H9 (cell line): ENCODE measurements at regions not wholly inside any gene's neighbourhood (a gene's known extent, or its start where the extent isn't known, plus 50 kb on each side); places are given as distances from the start of the nearest gene placed in this dataset.

ENCODE experiments used
- DNase-seq: peaks from one replicate; pipeline ENCODE4 v3.0.0-alpha.2; 2017
- H2AFZ ChIP-seq: one replicate; pipeline ENCODE4 v1.6.1; 2013; ENCODE audit warnings: mild to moderate bottlenecking, low read length, control low read depth, moderate library complexity
- H2AK5ac ChIP-seq: 2 replicates; pipeline ENCODE4 v1.6.1; 2013; ENCODE audit warnings: low read length, control low read depth, mixed read lengths; ENCODE audit not compliant: insufficient read length
- H2BK120ac ChIP-seq: one replicate; pipeline ENCODE4 v1.6.1; 2013; ENCODE audit warnings: low read depth, mild to moderate bottlenecking, low read length, control low read depth, inconsistent platforms; ENCODE audit not compliant: poor library complexity, severe bottlenecking
- H2BK12ac ChIP-seq: 2 replicates; pipeline ENCODE4 v1.6.1; 2013; ENCODE audit warnings: low read length, control low read depth, mixed read lengths, low read depth; ENCODE audit not compliant: insufficient read length
- H2BK15ac ChIP-seq: 2 replicates; pipeline ENCODE4 v1.6.1; 2013; ENCODE audit warnings: low read depth, low read length, control low read depth
- H2BK20ac ChIP-seq: one replicate; pipeline ENCODE4 v1.6.1; 2013; ENCODE audit warnings: low read depth, mild to moderate bottlenecking, low read length, control low read depth, inconsistent platforms; ENCODE audit not compliant: poor library complexity, severe bottlenecking
- H2BK5ac ChIP-seq: 2 replicates; pipeline ENCODE4 v1.6.1; 2013; ENCODE audit warnings: low read length, control low read depth, mixed read lengths; ENCODE audit not compliant: insufficient read length
- H3K14ac ChIP-seq: 2 replicates; pipeline ENCODE4 v1.6.1; 2013; ENCODE audit warnings: low read length, control low read depth; ENCODE audit not compliant: insufficient read depth
- H3K18ac ChIP-seq: 2 replicates; pipeline ENCODE4 v1.6.1; 2013; ENCODE audit warnings: low read depth, mild to moderate bottlenecking, mixed read lengths, low read length, control low read depth; ENCODE audit not compliant: insufficient read length
- H3K23ac ChIP-seq: 2 replicates; pipeline ENCODE4 v1.6.1; 2013; ENCODE audit warnings: low read length, control low read depth, mixed read lengths, low read depth; ENCODE audit not compliant: insufficient read length
- H3K23me2 ChIP-seq: 2 replicates; pipeline ENCODE4 v1.6.1; 2013; ENCODE audit warnings: low read depth, mild to moderate bottlenecking, mixed read lengths, low read length, control low read depth; ENCODE audit not compliant: insufficient read length, poor library complexity, severe bottlenecking
- H3K27ac ChIP-seq: 2 replicates; pipeline ENCODE4 v1.5.1; 2013; ENCODE audit warnings: low read length, control low read depth, mixed read lengths, low read depth; ENCODE audit not compliant: insufficient read length
- H3K27me3 ChIP-seq: 2 replicates; pipeline ENCODE4 v1.6.1; 2013; ENCODE audit warnings: low read length, control low read depth, inconsistent platforms; ENCODE audit not compliant: insufficient read depth
- H3K4ac ChIP-seq: 2 replicates; pipeline ENCODE4 v1.6.1; 2013; ENCODE audit warnings: low read depth, mild to moderate bottlenecking, control low read depth, inconsistent platforms, low read length, moderate library complexity
- H3K4me1 ChIP-seq: 2 replicates; pipeline ENCODE4 v1.6.1; 2013; ENCODE audit warnings: low read length, control low read depth, inconsistent platforms; ENCODE audit not compliant: insufficient read depth
- H3K4me2 ChIP-seq: 2 replicates; pipeline ENCODE4 v1.6.1; 2013; ENCODE audit warnings: low read length, control low read depth, mixed read lengths; ENCODE audit not compliant: insufficient read length, insufficient read depth
- H3K56ac ChIP-seq: 2 replicates; pipeline ENCODE4 v1.6.1; 2013; ENCODE audit warnings: low read depth, mild to moderate bottlenecking, mixed read lengths, low read length, control low read depth; ENCODE audit not compliant: insufficient read length
- H3K79me1 ChIP-seq: 2 replicates; pipeline ENCODE4 v1.6.1; 2013; ENCODE audit warnings: low read depth, mild to moderate bottlenecking, moderate library complexity, low read length, control low read depth, inconsistent platforms; ENCODE audit not compliant: insufficient read depth, poor library complexity, severe bottlenecking
- H3K79me2 ChIP-seq: 2 replicates; pipeline ENCODE4 v1.6.1; 2013; ENCODE audit warnings: low read length, control low read depth, inconsistent platforms; ENCODE audit not compliant: insufficient read depth
- H3K9ac ChIP-seq: 2 replicates; pipeline ENCODE4 v1.6.1; 2013; ENCODE audit warnings: low read length, control low read depth, mixed read lengths; ENCODE audit not compliant: insufficient read length; ENCODE audit errors: extremely low read depth
- H3K9me3 ChIP-seq: one replicate; pipeline ENCODE4 v1.6.1; 2013; ENCODE audit warnings: low read depth, low read length, inconsistent platforms; ENCODE audit not compliant: control insufficient read depth
- H3T11ph ChIP-seq: one replicate; pipeline ENCODE4 v1.6.1; 2013; ENCODE audit warnings: mild to moderate bottlenecking, low read length, control low read depth, inconsistent platforms
- H4K20me1 ChIP-seq: one replicate; pipeline ENCODE4 v1.6.1; 2013; ENCODE audit not compliant: control insufficient read depth, insufficient read length, insufficient read depth
- H4K5ac ChIP-seq: 2 replicates; pipeline ENCODE4 v1.6.1; 2013; ENCODE audit warnings: low read depth, mild to moderate bottlenecking, mixed read lengths, low read length, control low read depth; ENCODE audit not compliant: insufficient read length
- H4K8ac ChIP-seq: replicated peaks from 2 replicates; pipeline ENCODE4 v1.6.1; 2013; ENCODE audit warnings: low read length, control low read depth, mixed read lengths, low read depth; ENCODE audit not compliant: insufficient read length
- H4K91ac ChIP-seq: 2 replicates; pipeline ENCODE4 v1.6.1; 2013; ENCODE audit warnings: low read depth, mild to moderate bottlenecking, moderate library complexity, mixed read lengths, low read length, control low read depth; ENCODE audit not compliant: insufficient read length
- H3K27ac Mint-ChIP-seq, 3 experiments: 2 replicates in 2 of 3; 3 replicates in 1 of 3; pipeline ENCODE4 v1.8.0; 2020 to 2021; ENCODE audit warnings: mixed read lengths in 3 of 3, mild to moderate bottlenecking in 1 of 3, moderate library complexity in 1 of 3
- H3K27me3 Mint-ChIP-seq: 2 replicates; pipeline ENCODE4 v1.8.0; 2021; ENCODE audit warnings: low read depth, mild to moderate bottlenecking, moderate library complexity, mixed read lengths
- H3K36me3 Mint-ChIP-seq, 3 experiments: 2 replicates in 2 of 3; 3 replicates in 1 of 3; pipeline ENCODE4 v1.8.0; 2020 to 2021; ENCODE audit warnings: low read depth in 3 of 3, mixed read lengths in 3 of 3; ENCODE audit not compliant: insufficient read depth in 1 of 3
- H3K4me1 Mint-ChIP-seq, 2 experiments: 2 replicates each; pipeline ENCODE4 v1.8.0; 2020; ENCODE audit warnings: mixed read lengths in 2 of 2
- H3K4me3 Mint-ChIP-seq, 2 experiments: 2 replicates in 1 of 2; 3 replicates in 1 of 2; pipeline ENCODE4 v1.8.0; 2020 to 2021; ENCODE audit warnings: mild to moderate bottlenecking in 2 of 2, mixed read lengths in 2 of 2, moderate library complexity in 1 of 2
- H3K9me3 Mint-ChIP-seq, 2 experiments: 2 replicates in 1 of 2; 3 replicates in 1 of 2; pipeline ENCODE4 v1.8.0; 2020; ENCODE audit warnings: mild to moderate bottlenecking in 2 of 2, mixed read lengths in 2 of 2, moderate library complexity in 1 of 2
- WGBS: extraction: QIAGEN DNeasy Blood & Tissue Kit; methylation state at CpG from one replicate; pipeline ENCODE4 v1.1.7; 2013; ENCODE audit warnings: missing lambda C conversion rate, low lambda C conversion rate, mixed read lengths; ENCODE audit not compliant: insufficient read length; ENCODE audit errors: extremely low coverage; 5-methylcytosine and 5-hydroxymethylcytosine counted together
- TF ChIP-seq, protein P1 (sequence below): fragments of 200-600 bp; sonication (generic); conservative IDR thresholded peaks from 3 replicates; pipeline ENCODE4 v1.8.0; 2021; ENCODE audit warnings: antibody characterized with exemption, mild to moderate bottlenecking

DNA sequence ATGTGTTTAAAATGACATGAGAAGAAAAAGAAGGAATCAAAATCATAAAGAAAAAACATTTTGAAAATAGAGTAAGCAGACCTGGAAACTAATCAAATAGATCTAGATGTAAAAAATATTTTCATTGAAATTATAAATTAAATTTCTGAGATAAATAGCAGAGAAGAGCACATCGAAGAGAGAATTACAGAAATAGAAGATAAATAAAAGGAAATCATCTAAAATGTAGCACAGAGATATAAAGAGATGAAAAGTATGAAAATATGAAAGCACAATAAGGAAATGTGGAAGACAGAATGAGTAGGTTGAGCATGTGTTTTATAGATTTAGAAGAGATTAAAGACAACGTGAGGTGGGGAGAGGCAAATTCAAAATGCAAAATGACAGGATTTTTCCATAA is 130.9 kb upstream of the SEC14L1 start:
- no peak overlapping the region for H2AK5ac ChIP-seq
- no peak overlapping the region for H3K4ac ChIP-seq
- H3K79me1 ChIP-seq = no peaks in the 10 kb centered on the region
- no peak overlapping the region for H4K91ac ChIP-seq
- H3K9ac ChIP-seq = no peak overlapping the region
- no peak overlapping the region for H4K8ac ChIP-seq
- H3K9me3 Mint-ChIP-seq = peaks cover 13 to 14% of the 10 kb centered on the region in 2 experiments
- H3K14ac ChIP-seq = no peak overlapping the region
- H3K27ac ChIP-seq = no peak overlapping the region
- H3K23ac ChIP-seq = no peak overlapping the region
- peaks cover 3% of the 10 kb centered on the region for H3K27me3 Mint-ChIP-seq
- no peak overlapping the region for H2BK20ac ChIP-seq
- no peak overlapping the region for H2BK15ac ChIP-seq
- 100% methylated on average over 1 of the region's 2 CpGs for WGBS
- no peaks in the 10 kb centered on the region for H3K79me2 ChIP-seq
- H2BK120ac ChIP-seq = no peak overlapping the region
- H3K56ac ChIP-seq = no peak overlapping the region
- no peak overlapping the region for H3K18ac ChIP-seq
- H3K4me3 Mint-ChIP-seq = no peak overlapping the region
- H3K4me1 ChIP-seq = no peaks in the 10 kb centered on the region
- H3K27me3 ChIP-seq = no peaks in the 10 kb centered on the region
- no peaks in the 10 kb centered on the region for H4K20me1 ChIP-seq
- no peak overlapping the region for H2AFZ ChIP-seq
- no peak overlapping the region for H3K4me2 ChIP-seq
- no peaks in the 10 kb centered on the region for H3K23me2 ChIP-seq
- no peak overlapping the region for H4K5ac ChIP-seq
- H3K36me3 Mint-ChIP-seq = peaks cover 3 to 12% (median 3%) of the 10 kb centered on the region in 3 experiments; a peak in 5 of 7 replicates
- H2BK12ac ChIP-seq = no peak overlapping the region
- H3K9me3 ChIP-seq = no peaks in the 10 kb centered on the region
- DNase-seq = no peak
- H3K4me1 Mint-ChIP-seq = peaks cover 4 to 18% of the 10 kb centered on the region in 2 experiments
- H2BK5ac ChIP-seq = no peak overlapping the region
- TF ChIP-seq, protein P1, sequence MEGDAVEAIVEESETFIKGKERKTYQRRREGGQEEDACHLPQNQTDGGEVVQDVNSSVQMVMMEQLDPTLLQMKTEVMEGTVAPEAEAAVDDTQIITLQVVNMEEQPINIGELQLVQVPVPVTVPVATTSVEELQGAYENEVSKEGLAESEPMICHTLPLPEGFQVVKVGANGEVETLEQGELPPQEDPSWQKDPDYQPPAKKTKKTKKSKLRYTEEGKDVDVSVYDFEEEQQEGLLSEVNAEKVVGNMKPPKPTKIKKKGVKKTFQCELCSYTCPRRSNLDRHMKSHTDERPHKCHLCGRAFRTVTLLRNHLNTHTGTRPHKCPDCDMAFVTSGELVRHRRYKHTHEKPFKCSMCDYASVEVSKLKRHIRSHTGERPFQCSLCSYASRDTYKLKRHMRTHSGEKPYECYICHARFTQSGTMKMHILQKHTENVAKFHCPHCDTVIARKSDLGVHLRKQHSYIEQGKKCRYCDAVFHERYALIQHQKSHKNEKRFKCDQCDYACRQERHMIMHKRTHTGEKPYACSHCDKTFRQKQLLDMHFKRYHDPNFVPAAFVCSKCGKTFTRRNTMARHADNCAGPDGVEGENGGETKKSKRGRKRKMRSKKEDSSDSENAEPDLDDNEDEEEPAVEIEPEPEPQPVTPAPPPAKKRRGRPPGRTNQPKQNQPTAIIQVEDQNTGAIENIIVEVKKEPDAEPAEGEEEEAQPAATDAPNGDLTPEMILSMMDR = no peak
- no peak overlapping the region for H3K27ac Mint-ChIP-seq
- H3T11ph ChIP-seq = no peak overlapping the region
